ES-I3 (cell line): ENCODE measurements at regions not wholly inside any gene's neighbourhood (a gene's known extent, or its start where the extent isn't known, plus 50 kb on each side); places are given as distances from the start of the nearest gene placed in this dataset.
"Not testable (repeated sequence)": the region's sequence is repeated elsewhere in the genome, so short reads cannot be mapped to it uniquely, and the experiment has no call there.

Experiments
- H3K36me3 ChIP-seq: 2 replicates; pipeline ENCODE4 v1.6.1; 2013; ENCODE audit warnings: mild to moderate bottlenecking, low read length, control low read depth, moderate library complexity; ENCODE audit not compliant: insufficient read depth
- H3K4me1 ChIP-seq: 2 replicates; pipeline ENCODE4 v1.6.1; 2013; ENCODE audit warnings: mild to moderate bottlenecking, control low read depth, low read length; ENCODE audit not compliant: insufficient read depth
- H3K9ac ChIP-seq: 2 replicates; pipeline ENCODE4 v1.6.1; 2013; ENCODE audit warnings: low read depth, mild to moderate bottlenecking, low read length, moderate library complexity
- H3K9me3 ChIP-seq: 2 replicates; pipeline ENCODE4 v1.6.1; 2013; ENCODE audit warnings: mild to moderate bottlenecking, low read length, moderate library complexity; ENCODE audit not compliant: control insufficient read depth, insufficient read depth

GRCh38 chr14:49134940-49135339 is 451.2 kb downstream of the RPS29 start:
- Histone ChIP-seq H3K36me3 (no peaks in the 10 kb centered on the region), H3K9me3 (no peaks in the 10 kb centered on the region), H3K9ac (no peak overlapping the region), H3K4me1 (no peaks in the 10 kb centered on the region)

GRCh38 chr14:49121246-49121645 is 464.9 kb downstream of the RPS29 start:
- H3K9me3 ChIP-seq, result no peaks in the 10 kb centered on the region
- H3K4me1 ChIP-seq, result no peaks in the 10 kb centered on the region
- no peak overlapping the region for H3K9ac ChIP-seq
- no peaks in the 10 kb centered on the region for H3K36me3 ChIP-seq

GRCh38 chr14:49114161-49114893 is 471.9 kb downstream of the RPS29 start:
- Histone ChIP-seq H3K9ac (no peak overlapping the region), H3K4me1 (no peaks in the 10 kb centered on the region), H3K9me3 (no peaks in the 10 kb centered on the region), H3K36me3 (no peaks in the 10 kb centered on the region)

GRCh38 chr14:49106741-49107667 is 479.2 kb downstream of the RPS29 start:
- Histone ChIP-seq H3K9ac (no peak overlapping the region), H3K9me3 (peaks cover 2% of the 10 kb centered on the region; the same call in 1 of the 2 replicates), H3K36me3 (no peaks in the 10 kb centered on the region), H3K4me1 (no peaks in the 10 kb centered on the region)

- Histone ChIP-seq H3K9ac (no peak overlapping the region), H3K36me3 (no peaks in the 10 kb centered on the region), H3K9me3 (peaks cover 2% of the 10 kb centered on the region; the same call in 1 of the 2 replicates), H3K4me1 (no peaks in the 10 kb centered on the region)
These were observed 480.2 kb downstream of the RPS29 start for GRCh38 chr14:49105956-49106355.

GRCh38 chr14:49105512-49105911 is 480.7 kb downstream of the RPS29 start:
- peaks cover 2% of the 10 kb centered on the region; the same call in 1 of the 2 replicates for H3K9me3 ChIP-seq
- no peaks in the 10 kb centered on the region for H3K36me3 ChIP-seq

GRCh38 chr14:49092345-49092744 is 493.8 kb downstream of the RPS29 start:
- Histone ChIP-seq H3K9ac (no peak overlapping the region), H3K4me1 (no peaks in the 10 kb centered on the region), H3K36me3 (no peaks in the 10 kb centered on the region), H3K9me3 (no peaks in the 10 kb centered on the region)

More at GRCh38 chr14:49105512-49105911, 480.7 kb downstream of the RPS29 start:
- H3K4me1 ChIP-seq, result no peaks in the 10 kb centered on the region
- H3K9ac ChIP-seq, result no peak overlapping the region

GRCh38 chr14:49089107-49089506 is 497.1 kb downstream of the RPS29 start:
- H3K36me3 ChIP-seq, result no peaks in the 10 kb centered on the region
- no peaks in the 10 kb centered on the region for H3K4me1 ChIP-seq
- H3K9ac ChIP-seq, result no peak overlapping the region
- no peaks in the 10 kb centered on the region for H3K9me3 ChIP-seq

- not testable (repeated sequence) for H3K9me3 ChIP-seq, H3K9ac ChIP-seq, H3K4me1 ChIP-seq, H3K36me3 ChIP-seq
These were observed 512.9 kb downstream of the RPS29 start for GRCh38 chr14:49073292-49073691.

- no peaks in the 10 kb centered on the region for H3K4me1 ChIP-seq
- no peak overlapping the region for H3K9ac ChIP-seq
- H3K36me3 ChIP-seq, result no peaks in the 10 kb centered on the region
- H3K9me3 ChIP-seq, result no peaks in the 10 kb centered on the region
These were observed 527.7 kb downstream of the RPS29 start for GRCh38 chr14:49058511-49058910.

GRCh38 chr14:49057838-49058510 is 528.2 kb downstream of the RPS29 start:
- no peaks in the 10 kb centered on the region for H3K36me3 ChIP-seq
- H3K9me3 ChIP-seq, result no peaks in the 10 kb centered on the region
- no peak overlapping the region for H3K9ac ChIP-seq
- H3K4me1 ChIP-seq, result no peaks in the 10 kb centered on the region

GRCh38 chr14:49056021-49056420 is 530.2 kb downstream of the RPS29 start:
- Histone ChIP-seq H3K36me3 (no peaks in the 10 kb centered on the region), H3K9me3 (no peaks in the 10 kb centered on the region), H3K9ac (no peak overlapping the region), H3K4me1 (no peaks in the 10 kb centered on the region)

- no peaks in the 10 kb centered on the region for H3K9me3 ChIP-seq
- H3K4me1 ChIP-seq, result no peaks in the 10 kb centered on the region
- H3K9ac ChIP-seq, result no peak overlapping the region
- H3K36me3 ChIP-seq, result no peaks in the 10 kb centered on the region
These were observed 533.7 kb downstream of the RPS29 start for GRCh38 chr14:49052521-49052920.

- Histone ChIP-seq H3K9me3 (no peaks in the 10 kb centered on the region), H3K4me1 (no peaks in the 10 kb centered on the region), H3K36me3 (no peaks in the 10 kb centered on the region), H3K9ac (no peak overlapping the region)
These were observed 534.7 kb downstream of the RPS29 start for GRCh38 chr14:49051328-49052060.
